Mammary epithelial cell (primary cell): ENCODE measurements at regions not wholly inside any gene's neighbourhood (a gene's known extent, or its start where the extent isn't known, plus 50 kb on each side); places are given as distances from the start of the nearest gene placed in this dataset.

ENCODE experiments used
- EZH2 ChIP-seq: IDR thresholded peaks from 2 replicates; pipeline ENCODE4 v1.6.1; 2012; ENCODE audit warnings: low read length, inconsistent platforms, borderline replicate concordance
- TF ChIP-seq, protein P1 (sequence below), 2 donors: IDR thresholded peaks in 1 of 2; conservative IDR thresholded peaks in 1 of 2; 2 replicates each; pipeline ENCODE4 v1.5.1; 2011 to 2012; ENCODE audit warnings: inconsistent platforms in 2 of 2, low read length in 2 of 2, mild to moderate bottlenecking in 2 of 2, control low read depth in 1 of 2, low read depth in 1 of 2; ENCODE audit not compliant: insufficient read depth in 1 of 2; ENCODE audit errors: extremely low read depth in 1 of 2

DNA sequence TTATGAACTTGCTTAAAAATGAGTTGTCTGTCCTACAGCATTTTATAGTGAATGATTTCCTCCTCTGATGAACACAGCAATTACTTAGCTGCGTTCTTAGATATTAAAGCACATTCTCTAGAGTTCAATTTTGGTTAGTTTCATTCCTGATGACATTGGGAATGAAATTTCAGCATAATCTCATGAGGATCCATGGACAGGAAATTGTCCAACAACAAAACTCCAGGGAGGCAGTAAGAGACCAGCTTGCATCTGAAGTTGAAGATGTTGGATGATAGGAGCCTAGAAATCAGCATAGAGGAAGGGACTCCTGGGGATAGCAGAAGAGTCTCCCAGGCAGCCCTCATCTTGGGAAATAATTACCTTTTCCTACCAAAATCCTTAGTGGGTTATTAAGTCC, 128.7 kb upstream of the RAP1B start:
- TF ChIP-seq, protein P1, sequence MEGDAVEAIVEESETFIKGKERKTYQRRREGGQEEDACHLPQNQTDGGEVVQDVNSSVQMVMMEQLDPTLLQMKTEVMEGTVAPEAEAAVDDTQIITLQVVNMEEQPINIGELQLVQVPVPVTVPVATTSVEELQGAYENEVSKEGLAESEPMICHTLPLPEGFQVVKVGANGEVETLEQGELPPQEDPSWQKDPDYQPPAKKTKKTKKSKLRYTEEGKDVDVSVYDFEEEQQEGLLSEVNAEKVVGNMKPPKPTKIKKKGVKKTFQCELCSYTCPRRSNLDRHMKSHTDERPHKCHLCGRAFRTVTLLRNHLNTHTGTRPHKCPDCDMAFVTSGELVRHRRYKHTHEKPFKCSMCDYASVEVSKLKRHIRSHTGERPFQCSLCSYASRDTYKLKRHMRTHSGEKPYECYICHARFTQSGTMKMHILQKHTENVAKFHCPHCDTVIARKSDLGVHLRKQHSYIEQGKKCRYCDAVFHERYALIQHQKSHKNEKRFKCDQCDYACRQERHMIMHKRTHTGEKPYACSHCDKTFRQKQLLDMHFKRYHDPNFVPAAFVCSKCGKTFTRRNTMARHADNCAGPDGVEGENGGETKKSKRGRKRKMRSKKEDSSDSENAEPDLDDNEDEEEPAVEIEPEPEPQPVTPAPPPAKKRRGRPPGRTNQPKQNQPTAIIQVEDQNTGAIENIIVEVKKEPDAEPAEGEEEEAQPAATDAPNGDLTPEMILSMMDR (conservative IDR thresholded peaks at IDR 0.05 in 1 of 2, IDR thresholded peaks at IDR 0.05 in 1 of 2; ENCODE audit: extremely low read depth in 1 of 2, insufficient read depth in 1 of 2, low read depth in 1 of 2, low read length in 2 of 2) = no peak
- no peak for TF ChIP-seq EZH2
